Neural progenitor cell (in vitro differentiated cells): ENCODE measurements at regions not wholly inside any gene's neighbourhood (a gene's known extent, or its start where the extent isn't known, plus 50 kb on each side); places are given as distances from the start of the nearest gene placed in this dataset.

Experiments used
- DNase-seq: peaks from one replicate; pipeline ENCODE4 v3.0.0-alpha.2; 2016; ENCODE audit warnings: low spot score
- H2AFZ ChIP-seq: fragments of 200-600 bp; sonication (generic); replicated peaks from 2 replicates; pipeline ENCODE4 v1.6.1; 2016; ENCODE audit warnings: antibody characterized with exemption
- H3F3A ChIP-seq: fragments of 200-600 bp; sonication (generic); 2 replicates; pipeline ENCODE4 v1.6.1; 2016; ENCODE audit warnings: antibody characterized with exemption, low read depth
- H3K27ac ChIP-seq: fragments of 200-600 bp; sonication (generic); 2 replicates; pipeline ENCODE4 v1.5.1; 2016; ENCODE audit warnings: mild to moderate bottlenecking
- H3K27me3 ChIP-seq: fragments of 200-600 bp; sonication (generic); 2 replicates; pipeline ENCODE4 v1.6.1; 2016; ENCODE audit warnings: mild to moderate bottlenecking, moderate library complexity
- H3K36me3 ChIP-seq: fragments of 200-600 bp; sonication (generic); 2 replicates; pipeline ENCODE4 v1.5.1; 2016
- H3K4me1 ChIP-seq: fragments of 200-600 bp; sonication (generic); 2 replicates; pipeline ENCODE4 v1.6.1; 2016; ENCODE audit warnings: mixed run types
- H3K4me2 ChIP-seq: fragments of 200-600 bp; sonication (generic); 2 replicates; pipeline ENCODE4 v1.6.1; 2016
- H3K4me3 ChIP-seq: fragments of 200-600 bp; sonication (generic); 2 replicates; pipeline ENCODE4 v1.5.1; 2016
- H3K79me2 ChIP-seq: fragments of 200-600 bp; sonication (generic); 2 replicates; pipeline ENCODE4 v1.6.1; 2016; ENCODE audit warnings: low read depth
- H3K9ac ChIP-seq: fragments of 200-600 bp; sonication (generic); 2 replicates; pipeline ENCODE4 v1.6.1; 2016
- H3K9me3 ChIP-seq: fragments of 200-600 bp; sonication (generic); 2 replicates; pipeline ENCODE4 v1.5.1; 2016; ENCODE audit warnings: low read depth
- H4K20me1 ChIP-seq: fragments of 200-600 bp; sonication (generic); 2 replicates; pipeline ENCODE4 v1.6.1; 2016; ENCODE audit warnings: low read depth
- H3K27ac Mint-ChIP-seq: 3 replicates; pipeline ENCODE4 v1.8.0; 2021; ENCODE audit warnings: mixed read lengths
- H3K27me3 Mint-ChIP-seq: 2 replicates; pipeline ENCODE4 v1.8.0; 2022; ENCODE audit warnings: low read depth, mild to moderate bottlenecking, inconsistent platforms, moderate library complexity, mixed read lengths; ENCODE audit not compliant: insufficient read depth
- H3K36me3 Mint-ChIP-seq: 3 replicates; pipeline ENCODE4 v1.8.0; 2021; ENCODE audit warnings: mixed read lengths
- H3K4me1 Mint-ChIP-seq: 3 replicates; pipeline ENCODE4 v1.8.0; 2021; ENCODE audit warnings: mixed read lengths
- H3K4me3 Mint-ChIP-seq: 3 replicates; pipeline ENCODE4 v1.8.0; 2021; ENCODE audit warnings: mild to moderate bottlenecking, moderate library complexity, mixed read lengths
- H3K9me3 Mint-ChIP-seq: 3 replicates; pipeline ENCODE4 v1.8.0; 2020; ENCODE audit warnings: mixed read lengths
- EZH2 ChIP-seq: fragments of 200-600 bp; sonication (generic); IDR thresholded peaks from 2 replicates; pipeline ENCODE4 v1.6.1; 2017; ENCODE audit warnings: antibody characterized with exemption, mild to moderate bottlenecking, moderate library complexity
- EZH2phosphoT487 ChIP-seq: fragments of 200-600 bp; sonication (generic); IDR thresholded peaks from 2 replicates; pipeline ENCODE4 v1.6.1; 2017; ENCODE audit warnings: antibody characterized with exemption
- TF ChIP-seq, protein P1 (sequence below): fragments of 200-600 bp; sonication (generic); IDR thresholded peaks from 2 replicates; pipeline ENCODE4 v1.5.1; 2017; ENCODE audit warnings: antibody characterized with exemption, mild to moderate bottlenecking

DNA sequence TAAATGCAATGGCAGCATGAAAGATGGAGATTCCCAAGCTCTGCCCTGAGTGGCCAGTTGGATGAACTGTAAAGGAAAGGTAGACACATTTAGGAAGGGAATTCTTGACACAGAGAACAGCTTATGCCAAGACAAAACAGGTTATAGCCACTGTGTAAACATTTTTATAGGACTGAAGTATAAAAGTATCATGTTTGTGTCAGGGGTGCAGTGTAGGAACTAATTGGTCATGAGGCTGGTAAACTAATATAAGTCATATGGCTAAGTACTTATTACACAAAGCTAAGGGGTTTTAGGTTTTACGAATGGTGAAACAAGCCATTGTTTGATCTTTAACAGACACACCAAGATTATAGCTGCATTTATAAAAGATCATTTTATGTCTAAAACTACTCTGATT, 207.7 kb upstream of the SLC16A7 start:
- no peak overlapping the region for H3K27ac Mint-ChIP-seq
- H3K9me3 Mint-ChIP-seq, result peaks cover 4% of the 10 kb centered on the region
- H3K36me3 ChIP-seq, result no peaks in the 10 kb centered on the region
- H4K20me1 ChIP-seq, result no peaks in the 10 kb centered on the region
- H3K4me3 Mint-ChIP-seq, result no peak overlapping the region
- no peaks in the 10 kb centered on the region for H3F3A ChIP-seq
- no peak overlapping the region for H3K4me2 ChIP-seq
- H3K9ac ChIP-seq, result no peak overlapping the region
- no peak overlapping the region for H3K27ac ChIP-seq
- no peaks in the 10 kb centered on the region for H3K9me3 ChIP-seq
- H3K4me1 Mint-ChIP-seq, result no peaks in the 10 kb centered on the region
- DNase-seq, result no peak
- no peak for TF ChIP-seq EZH2phosphoT487
- TF ChIP-seq, protein P1, sequence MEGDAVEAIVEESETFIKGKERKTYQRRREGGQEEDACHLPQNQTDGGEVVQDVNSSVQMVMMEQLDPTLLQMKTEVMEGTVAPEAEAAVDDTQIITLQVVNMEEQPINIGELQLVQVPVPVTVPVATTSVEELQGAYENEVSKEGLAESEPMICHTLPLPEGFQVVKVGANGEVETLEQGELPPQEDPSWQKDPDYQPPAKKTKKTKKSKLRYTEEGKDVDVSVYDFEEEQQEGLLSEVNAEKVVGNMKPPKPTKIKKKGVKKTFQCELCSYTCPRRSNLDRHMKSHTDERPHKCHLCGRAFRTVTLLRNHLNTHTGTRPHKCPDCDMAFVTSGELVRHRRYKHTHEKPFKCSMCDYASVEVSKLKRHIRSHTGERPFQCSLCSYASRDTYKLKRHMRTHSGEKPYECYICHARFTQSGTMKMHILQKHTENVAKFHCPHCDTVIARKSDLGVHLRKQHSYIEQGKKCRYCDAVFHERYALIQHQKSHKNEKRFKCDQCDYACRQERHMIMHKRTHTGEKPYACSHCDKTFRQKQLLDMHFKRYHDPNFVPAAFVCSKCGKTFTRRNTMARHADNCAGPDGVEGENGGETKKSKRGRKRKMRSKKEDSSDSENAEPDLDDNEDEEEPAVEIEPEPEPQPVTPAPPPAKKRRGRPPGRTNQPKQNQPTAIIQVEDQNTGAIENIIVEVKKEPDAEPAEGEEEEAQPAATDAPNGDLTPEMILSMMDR, result no peak
- TF ChIP-seq EZH2, result no peak
- no peak overlapping the region for H3K4me3 ChIP-seq
- no peaks in the 10 kb centered on the region for H3K4me1 ChIP-seq
- H3K79me2 ChIP-seq, result no peaks in the 10 kb centered on the region
- no peak overlapping the region for H2AFZ ChIP-seq
- H3K27me3 Mint-ChIP-seq, result no peaks in the 10 kb centered on the region
- H3K36me3 Mint-ChIP-seq, result no peaks in the 10 kb centered on the region
- H3K27me3 ChIP-seq, result no peaks in the 10 kb centered on the region

DNA sequence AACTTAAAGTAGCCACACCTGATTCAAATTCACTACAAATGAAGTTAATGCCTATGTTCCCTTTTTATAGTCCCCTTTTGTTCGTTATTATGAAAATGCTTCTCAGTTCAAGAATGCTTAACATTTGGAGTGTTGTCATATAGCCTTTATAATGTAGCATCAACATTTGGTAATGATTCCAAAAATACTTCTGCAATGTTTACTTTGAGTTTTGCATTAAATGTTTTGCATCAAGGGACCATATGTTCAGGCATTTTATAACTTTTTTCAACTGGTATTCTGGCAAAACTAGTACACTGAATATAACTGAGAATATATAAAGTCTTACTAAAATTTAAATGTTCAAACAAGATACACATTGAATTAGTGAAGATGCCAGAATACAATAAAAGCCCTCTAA, 209.6 kb upstream of the SLC16A7 start:
- H4K20me1 ChIP-seq, result no peaks in the 10 kb centered on the region
- no peak overlapping the region for H3K27ac Mint-ChIP-seq
- no peak for DNase-seq
- H3K27me3 Mint-ChIP-seq, result peaks cover under 1% of the 10 kb centered on the region
- H3F3A ChIP-seq, result no peaks in the 10 kb centered on the region
- TF ChIP-seq, protein P1, result no peak
- H3K79me2 ChIP-seq, result no peaks in the 10 kb centered on the region
- H3K4me3 Mint-ChIP-seq, result no peak overlapping the region
- peaks cover 4% of the 10 kb centered on the region for H3K9me3 Mint-ChIP-seq
- no peaks in the 10 kb centered on the region for H3K36me3 Mint-ChIP-seq
- H3K27ac ChIP-seq, result no peak overlapping the region
- H3K9me3 ChIP-seq, result no peaks in the 10 kb centered on the region
- H3K4me1 ChIP-seq, result no peaks in the 10 kb centered on the region
- H2AFZ ChIP-seq, result no peak overlapping the region
- H3K4me1 Mint-ChIP-seq, result peaks cover 2% of the 10 kb centered on the region
- no peak overlapping the region for H3K9ac ChIP-seq
- no peaks in the 10 kb centered on the region for H3K27me3 ChIP-seq
- no peaks in the 10 kb centered on the region for H3K36me3 ChIP-seq
- H3K4me2 ChIP-seq, result no peak overlapping the region
- no peak overlapping the region for H3K4me3 ChIP-seq

DNA sequence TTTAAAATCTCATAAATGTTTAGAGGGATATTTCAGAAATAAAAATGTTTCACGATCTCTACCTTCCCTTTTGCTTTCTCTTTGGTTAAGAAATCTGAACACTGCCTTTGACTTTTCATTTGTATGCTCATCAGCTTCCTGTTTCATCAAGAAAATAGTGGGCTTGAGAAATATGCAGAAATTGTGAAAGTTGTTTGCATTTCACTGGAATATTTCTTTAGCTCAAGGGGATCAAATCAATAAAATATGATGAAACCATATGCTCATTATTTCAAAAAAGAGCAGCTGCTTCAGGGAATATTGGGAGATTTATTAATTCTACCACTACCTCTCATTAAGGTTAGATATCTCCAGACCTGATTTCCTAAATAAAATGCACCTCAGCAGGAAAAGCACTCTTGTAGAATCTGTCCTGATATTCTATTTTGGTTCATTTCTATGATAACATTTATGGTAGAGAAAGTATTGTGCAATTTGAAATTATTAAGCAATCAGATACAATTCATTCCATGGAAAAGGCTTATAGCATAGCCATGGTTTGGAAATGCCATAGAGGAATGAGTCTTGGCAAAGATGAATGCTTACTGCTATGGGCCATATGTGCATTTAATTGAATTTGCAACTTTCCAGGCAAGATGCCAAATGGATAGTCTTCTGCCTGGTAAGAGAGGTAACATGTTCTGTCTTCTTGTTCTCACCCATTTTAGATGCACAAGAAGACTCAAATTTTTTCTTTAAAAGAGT, 212.6 kb upstream of the SLC16A7 start:
- TF ChIP-seq, protein P1, result no peak
- no peak for TF ChIP-seq EZH2
- TF ChIP-seq EZH2phosphoT487, result no peak
- no peak overlapping the region for H3K9ac ChIP-seq
- H3F3A ChIP-seq, result no peaks in the 10 kb centered on the region
- no peaks in the 10 kb centered on the region for H3K27me3 ChIP-seq
- no peaks in the 10 kb centered on the region for H3K9me3 ChIP-seq
- peaks cover 2% of the 10 kb centered on the region for H3K4me1 Mint-ChIP-seq
- no peak overlapping the region for H3K4me3 ChIP-seq
- H3K4me2 ChIP-seq, result no peak overlapping the region
- peaks cover 2% of the 10 kb centered on the region for H3K27me3 Mint-ChIP-seq
- H3K79me2 ChIP-seq, result no peaks in the 10 kb centered on the region
- H3K27ac ChIP-seq, result no peak overlapping the region
- no peak overlapping the region for H3K4me3 Mint-ChIP-seq
- no peak for DNase-seq
- no peak overlapping the region for H3K27ac Mint-ChIP-seq
- no peaks in the 10 kb centered on the region for H3K4me1 ChIP-seq
- peaks cover 4% of the 10 kb centered on the region for H3K9me3 Mint-ChIP-seq
- no peaks in the 10 kb centered on the region for H4K20me1 ChIP-seq
- H2AFZ ChIP-seq, result peak overlapping the region; percentile 61
- H3K36me3 ChIP-seq, result no peaks in the 10 kb centered on the region
- H3K36me3 Mint-ChIP-seq, result no peaks in the 10 kb centered on the region
